ENCODE measurements at regions not wholly inside any gene's neighbourhood (a gene's known extent, or its start where the extent isn't known, plus 50 kb on each side); places are given as distances from the start of the nearest gene placed in this dataset.

- H3K9me3 ChIP-seq (replicated peaks), result peaks cover 5% of the 10 kb centered on the region
- H3K27me3 ChIP-seq (ENCODE audit: low read depth), result peaks cover 76% of the 10 kb centered on the region
- intact Hi-C loops (cut with micrococcal nuclease), result no loop called here
- H3K36me3 ChIP-seq, result no peaks in the 10 kb centered on the region
- H3K27ac ChIP-seq (replicated peaks), result no peak overlapping the region
- no peaks in the 10 kb centered on the region for H3K4me1 ChIP-seq
- TF ChIP-seq CTCF (IDR thresholded peaks at IDR 0.05; ENCODE audit: borderline replicate concordance), result no peak
- DNase-seq, result no peak
- no peak overlapping the region for H3K4me3 ChIP-seq
Observed at GRCh38 chr1:4960336-4960735, 305.9 kb downstream of the AJAP1 start.

GRCh38 chr1:4959216-4959615 lies 304.8 kb downstream of the AJAP1 start:
- no peak overlapping the region for H3K4me3 ChIP-seq
- no peaks in the 10 kb centered on the region for H3K36me3 ChIP-seq
- intact Hi-C loops (cut with micrococcal nuclease), result no loop called here
- H3K4me1 ChIP-seq, result no peaks in the 10 kb centered on the region
- H3K27me3 ChIP-seq (ENCODE audit: low read depth), result peaks cover 65% of the 10 kb centered on the region
- no peak overlapping the region for H3K27ac ChIP-seq (replicated peaks)
- peaks cover 16% of the 10 kb centered on the region for H3K9me3 ChIP-seq (replicated peaks)
- DNase-seq, result no peak
- TF ChIP-seq CTCF (IDR thresholded peaks at IDR 0.05; ENCODE audit: borderline replicate concordance), result no peak

GRCh38 chr1:4957027-4957426 lies 302.6 kb downstream of the AJAP1 start:
- intact Hi-C loops (cut with micrococcal nuclease), result no loop called here
- H3K4me3 ChIP-seq, result no peak overlapping the region
- H3K36me3 ChIP-seq, result no peaks in the 10 kb centered on the region
- no peak overlapping the region for H3K27ac ChIP-seq (replicated peaks)
- no peaks in the 10 kb centered on the region for H3K4me1 ChIP-seq
- peaks cover 44% of the 10 kb centered on the region for H3K27me3 ChIP-seq (ENCODE audit: low read depth)
- no peak for TF ChIP-seq CTCF (IDR thresholded peaks at IDR 0.05; ENCODE audit: borderline replicate concordance)
- DNase-seq, result no peak
- peaks cover 38% of the 10 kb centered on the region for H3K9me3 ChIP-seq (replicated peaks)

- H3K4me3 ChIP-seq, result no peak overlapping the region
- no peak for DNase-seq
- intact Hi-C loops (cut with micrococcal nuclease), result no loop called here
- no peaks in the 10 kb centered on the region for H3K4me1 ChIP-seq
- H3K27ac ChIP-seq (replicated peaks), result no peak overlapping the region
- peaks cover 42% of the 10 kb centered on the region for H3K9me3 ChIP-seq (replicated peaks)
- H3K27me3 ChIP-seq (ENCODE audit: low read depth), result peaks cover 26% of the 10 kb centered on the region
- no peak for TF ChIP-seq CTCF (IDR thresholded peaks at IDR 0.05; ENCODE audit: borderline replicate concordance)
- no peaks in the 10 kb centered on the region for H3K36me3 ChIP-seq
Observed at GRCh38 chr1:4954392-4954791, 300.0 kb downstream of the AJAP1 start.

GRCh38 chr1:4951601-4952000 lies 297.2 kb downstream of the AJAP1 start:
- no peak for TF ChIP-seq CTCF (IDR thresholded peaks at IDR 0.05; ENCODE audit: borderline replicate concordance)
- no peaks in the 10 kb centered on the region for H3K4me1 ChIP-seq
- H3K9me3 ChIP-seq (replicated peaks), result peaks cover 42% of the 10 kb centered on the region
- no peaks in the 10 kb centered on the region for H3K36me3 ChIP-seq
- intact Hi-C loops (cut with micrococcal nuclease), result no loop called here
- H3K27ac ChIP-seq (replicated peaks), result no peak overlapping the region
- no peak overlapping the region for H3K4me3 ChIP-seq
- peaks cover 27% of the 10 kb centered on the region for H3K27me3 ChIP-seq (ENCODE audit: low read depth)
- no peak for DNase-seq

- DNase-seq, result no peak
- H3K27me3 ChIP-seq (ENCODE audit: low read depth), result peaks cover 27% of the 10 kb centered on the region
- intact Hi-C loops (cut with micrococcal nuclease), result no loop called here
- H3K9me3 ChIP-seq (replicated peaks), result no peaks in the 10 kb centered on the region
- no peaks in the 10 kb centered on the region for H3K36me3 ChIP-seq
- peaks cover 7% of the 10 kb centered on the region for H3K4me1 ChIP-seq
- H3K4me3 ChIP-seq, result no peak overlapping the region
- TF ChIP-seq CTCF (IDR thresholded peaks at IDR 0.05; ENCODE audit: borderline replicate concordance), result no peak
- H3K27ac ChIP-seq (replicated peaks), result no peak overlapping the region
Observed at GRCh38 chr1:4946343-4946742, 291.9 kb downstream of the AJAP1 start.
